ENCODE measurements at regions not wholly inside any gene's neighbourhood (a gene's known extent, or its start where the extent isn't known, plus 50 kb on each side); places are given as distances from the start of the nearest gene placed in this dataset.

- ATAC-seq (replicated peaks in 1 of 4), result no peak
Measured at GRCh38 chr2:2734308-2734707, 403.2 kb upstream of the MYT1L start.

GRCh38 chr2:2733818-2734217, 402.7 kb upstream of the MYT1L start:
- H3K36me3 ChIP-seq (ENCODE audit: control insufficient read depth in 2 of 2, extremely low read depth in 1 of 2, insufficient read depth in 1 of 2, low read length in 1 of 2), result no peaks in the 10 kb centered on the region
- no peak overlapping the region for H3K27ac ChIP-seq (ENCODE audit: low read length)
- Mint-ChIP-seq H3K4me3 (no peak overlapping the region), H3K9me3 (no peaks in the 10 kb centered on the region), H3K4me1 (no peaks in the 10 kb centered on the region), H3K27ac (no peak overlapping the region), H3K27me3 (peaks cover 1 to 3% of the 10 kb centered on the region in 2 donors), H3K36me3 (no peaks in the 10 kb centered on the region)
- H3K4me1 ChIP-seq (ENCODE audit: control insufficient read depth in 1 of 2, extremely low read depth in 1 of 2, insufficient read depth in 2 of 2, low read length in 2 of 2), result no peaks in the 10 kb centered on the region
- no peak overlapping the region for H3K4me3 ChIP-seq (ENCODE audit: control insufficient read depth in 1 of 2, extremely low read depth in 1 of 2, low read length in 1 of 2)
- no peaks in the 10 kb centered on the region for H3K9me3 ChIP-seq
- WGBS (ENCODE audit: insufficient coverage), result 84% methylated on average over 5 of the region's 11 CpGs
- peaks cover 2 to 10% of the 10 kb centered on the region in 2 experiments for H3K27me3 ChIP-seq (replicated peaks in 1 of 2; ENCODE audit: control insufficient read depth in 2 of 2, extremely low read depth in 1 of 2, insufficient read depth in 2 of 2, low read length in 1 of 2)
- ChIA-PET POLR2A (no interaction called here), CTCF (no interaction called here)
- DNase-seq (no peak), ATAC-seq (replicated peaks in 1 of 4) (no peak)

More at GRCh38 chr2:2734308-2734707, 403.2 kb upstream of the MYT1L start:
- no peaks in the 10 kb centered on the region for H3K9me3 Mint-ChIP-seq
- H3K27me3 Mint-ChIP-seq, result peaks cover 1 to 3% of the 10 kb centered on the region in 2 donors
- no peak overlapping the region for H3K4me3 Mint-ChIP-seq
- no peaks in the 10 kb centered on the region for H3K36me3 Mint-ChIP-seq
- Histone ChIP-seq H3K4me3 (ENCODE audit: control insufficient read depth in 1 of 2, extremely low read depth in 1 of 2, low read length in 1 of 2) (no peak overlapping the region), H3K27ac (ENCODE audit: low read length) (no peak overlapping the region), H3K4me1 (ENCODE audit: control insufficient read depth in 1 of 2, extremely low read depth in 1 of 2, insufficient read depth in 2 of 2, low read length in 2 of 2) (no peaks in the 10 kb centered on the region), H3K36me3 (ENCODE audit: control insufficient read depth in 2 of 2, extremely low read depth in 1 of 2, insufficient read depth in 1 of 2, low read length in 1 of 2) (no peaks in the 10 kb centered on the region), H3K9me3 (no peaks in the 10 kb centered on the region), H3K27me3 (replicated peaks in 1 of 2; ENCODE audit: control insufficient read depth in 2 of 2, extremely low read depth in 1 of 2, insufficient read depth in 2 of 2, low read length in 1 of 2) (peaks cover 2 to 10% of the 10 kb centered on the region in 2 experiments)
- ChIA-PET CTCF (no interaction called here), POLR2A (no interaction called here)
- 82% methylated on average over 7 of the region's 9 CpGs for WGBS (ENCODE audit: insufficient coverage)
- DNase-seq, result no peak
- H3K27ac Mint-ChIP-seq, result no peak overlapping the region
- no peaks in the 10 kb centered on the region for H3K4me1 Mint-ChIP-seq

GRCh38 chr2:2732331-2733119, 401.4 kb upstream of the MYT1L start:
- no peaks in the 10 kb centered on the region for H3K9me3 Mint-ChIP-seq
- no peak overlapping the region for H3K4me3 Mint-ChIP-seq
- H3K27me3 Mint-ChIP-seq, result peaks cover 3 to 4% of the 10 kb centered on the region in 2 donors
- no peak overlapping the region for H3K27ac Mint-ChIP-seq
- no peaks in the 10 kb centered on the region for H3K4me1 Mint-ChIP-seq
- 83% methylated on average over 11 of the region's 17 CpGs for WGBS (ENCODE audit: insufficient coverage)
- no peaks in the 10 kb centered on the region for H3K36me3 ChIP-seq (ENCODE audit: control insufficient read depth in 2 of 2, extremely low read depth in 1 of 2, insufficient read depth in 1 of 2, low read length in 1 of 2)
- ChIA-PET CTCF (no interaction called here), POLR2A (no interaction called here)
- no peak overlapping the region for H3K27ac ChIP-seq (ENCODE audit: low read length)
- DNase-seq, result no peak
- no peak overlapping the region for H3K4me3 ChIP-seq (ENCODE audit: control insufficient read depth in 1 of 2, extremely low read depth in 1 of 2, low read length in 1 of 2)
- peaks cover 2 to 12% of the 10 kb centered on the region in 2 experiments for H3K27me3 ChIP-seq (replicated peaks in 1 of 2; ENCODE audit: control insufficient read depth in 2 of 2, extremely low read depth in 1 of 2, insufficient read depth in 2 of 2, low read length in 1 of 2)
- H3K4me1 ChIP-seq (ENCODE audit: control insufficient read depth in 1 of 2, extremely low read depth in 1 of 2, insufficient read depth in 2 of 2, low read length in 2 of 2), result no peaks in the 10 kb centered on the region
- no peaks in the 10 kb centered on the region for H3K9me3 ChIP-seq
- ATAC-seq (replicated peaks in 1 of 4), result no peak
- H3K36me3 Mint-ChIP-seq, result no peaks in the 10 kb centered on the region

- Histone ChIP-seq H3K4me1 (ENCODE audit: control insufficient read depth in 1 of 2, extremely low read depth in 1 of 2, insufficient read depth in 2 of 2, low read length in 2 of 2) (no peaks in the 10 kb centered on the region), H3K27ac (ENCODE audit: low read length) (no peak overlapping the region), H3K27me3 (replicated peaks in 1 of 2; ENCODE audit: control insufficient read depth in 2 of 2, extremely low read depth in 1 of 2, insufficient read depth in 2 of 2, low read length in 1 of 2) (peaks cover 2 to 17% of the 10 kb centered on the region in 2 experiments), H3K9me3 (no peaks in the 10 kb centered on the region), H3K4me3 (ENCODE audit: control insufficient read depth in 1 of 2, extremely low read depth in 1 of 2, low read length in 1 of 2) (no peak overlapping the region), H3K36me3 (ENCODE audit: control insufficient read depth in 2 of 2, extremely low read depth in 1 of 2, insufficient read depth in 1 of 2, low read length in 1 of 2) (no peaks in the 10 kb centered on the region)
- 90% methylated on average over 14 of the region's 19 CpGs for WGBS (ENCODE audit: insufficient coverage)
- ChIA-PET CTCF (no interaction called here), POLR2A (no interaction called here)
- H3K4me3 Mint-ChIP-seq, result no peak overlapping the region
- no peaks in the 10 kb centered on the region for H3K36me3 Mint-ChIP-seq
- peaks cover 3 to 4% of the 10 kb centered on the region in 2 donors for H3K27me3 Mint-ChIP-seq
- no peak for ATAC-seq (replicated peaks in 1 of 4)
- no peak for DNase-seq
- no peaks in the 10 kb centered on the region for H3K9me3 Mint-ChIP-seq
- no peaks in the 10 kb centered on the region for H3K4me1 Mint-ChIP-seq
- no peak overlapping the region for H3K27ac Mint-ChIP-seq
Measured at GRCh38 chr2:2731816-2732284, 400.8 kb upstream of the MYT1L start.

GRCh38 chr2:2731101-2731815, 400.2 kb upstream of the MYT1L start:
- ChIA-PET POLR2A (no interaction called here), CTCF (no interaction called here)
- no peaks in the 10 kb centered on the region for H3K4me1 Mint-ChIP-seq
- no peak overlapping the region for H3K27ac Mint-ChIP-seq
- H3K27me3 ChIP-seq (replicated peaks in 1 of 2; ENCODE audit: control insufficient read depth in 2 of 2, extremely low read depth in 1 of 2, insufficient read depth in 2 of 2, low read length in 1 of 2), result peaks cover 2 to 22% of the 10 kb centered on the region in 2 experiments
- no peak overlapping the region for H3K4me3 ChIP-seq (ENCODE audit: control insufficient read depth in 1 of 2, extremely low read depth in 1 of 2, low read length in 1 of 2)
- no peak overlapping the region for H3K27ac ChIP-seq (ENCODE audit: low read length)
- H3K36me3 ChIP-seq (ENCODE audit: control insufficient read depth in 2 of 2, extremely low read depth in 1 of 2, insufficient read depth in 1 of 2, low read length in 1 of 2), result no peaks in the 10 kb centered on the region
- H3K36me3 Mint-ChIP-seq, result no peaks in the 10 kb centered on the region
- H3K27me3 Mint-ChIP-seq, result peaks cover 6 to 7% of the 10 kb centered on the region in 2 donors
- H3K9me3 Mint-ChIP-seq, result no peaks in the 10 kb centered on the region
- no peak for ATAC-seq (replicated peaks in 1 of 4)
- H3K4me3 Mint-ChIP-seq, result no peak overlapping the region
- WGBS (ENCODE audit: insufficient coverage), result 89% methylated on average over 12 of the region's 21 CpGs
- DNase-seq, result no peak
- no peaks in the 10 kb centered on the region for H3K4me1 ChIP-seq (ENCODE audit: control insufficient read depth in 1 of 2, extremely low read depth in 1 of 2, insufficient read depth in 2 of 2, low read length in 2 of 2)
- no peaks in the 10 kb centered on the region for H3K9me3 ChIP-seq

GRCh38 chr2:2730301-2730833, 399.3 kb upstream of the MYT1L start:
- H3K27me3 Mint-ChIP-seq, result peaks cover 6 to 7% of the 10 kb centered on the region in 2 donors
- ATAC-seq (replicated peaks in 1 of 4) (no peak), DNase-seq (no peak)
- H3K4me3 ChIP-seq (ENCODE audit: control insufficient read depth in 1 of 2, extremely low read depth in 1 of 2, low read length in 1 of 2), result no peak overlapping the region
- H3K4me1 ChIP-seq (ENCODE audit: control insufficient read depth in 1 of 2, extremely low read depth in 1 of 2, insufficient read depth in 2 of 2, low read length in 2 of 2), result no peaks in the 10 kb centered on the region
- ChIA-PET CTCF (no interaction called here), POLR2A (no interaction called here)
- no peak overlapping the region for H3K4me3 Mint-ChIP-seq
- H3K27ac Mint-ChIP-seq, result no peak overlapping the region
- H3K27ac ChIP-seq (ENCODE audit: low read length), result no peak overlapping the region
- no peaks in the 10 kb centered on the region for H3K36me3 Mint-ChIP-seq
- 74% methylated on average over 13 of the region's 18 CpGs for WGBS (ENCODE audit: insufficient coverage)
- H3K27me3 ChIP-seq (replicated peaks in 1 of 2; ENCODE audit: control insufficient read depth in 2 of 2, extremely low read depth in 1 of 2, insufficient read depth in 2 of 2, low read length in 1 of 2), result peaks cover 2 to 22% of the 10 kb centered on the region in 2 experiments
- no peaks in the 10 kb centered on the region for H3K9me3 ChIP-seq
- H3K4me1 Mint-ChIP-seq, result no peaks in the 10 kb centered on the region
- no peaks in the 10 kb centered on the region for H3K9me3 Mint-ChIP-seq
- no peaks in the 10 kb centered on the region for H3K36me3 ChIP-seq (ENCODE audit: control insufficient read depth in 2 of 2, extremely low read depth in 1 of 2, insufficient read depth in 1 of 2, low read length in 1 of 2)

All from T-cell (primary cell).